ENCODE measurements at regions not wholly inside any gene's neighbourhood (a gene's known extent, or its start where the extent isn't known, plus 50 kb on each side); places are given as distances from the start of the nearest gene placed in this dataset.

GRCh38 chr10:1920127-1920526 is 182.8 kb upstream of the ADARB2 start:
- no peak for DNase-seq

GRCh38 chr10:1911771-1912170 is 174.4 kb upstream of the ADARB2 start:
- no peak for DNase-seq

DNA sequence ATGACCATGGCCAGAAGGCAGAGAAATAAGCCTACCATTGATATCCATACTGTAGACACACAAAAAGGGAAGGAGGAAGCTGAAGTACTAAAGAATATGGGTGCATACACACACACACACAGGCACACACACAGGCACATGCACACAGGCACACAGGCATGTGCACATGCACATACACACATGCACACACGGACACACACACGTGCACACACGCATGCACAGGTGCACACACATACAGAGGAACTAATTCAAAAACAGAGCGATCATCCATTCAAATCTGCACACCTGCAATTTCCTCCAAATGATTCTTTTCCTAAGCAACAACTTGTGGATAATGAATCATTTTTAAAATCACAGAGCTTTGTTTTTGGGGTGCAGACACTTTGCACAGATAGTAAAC is 166.7 kb upstream of the ADARB2 start:
- no peak for DNase-seq

- DNase-seq: no peak
These were observed 158.8 kb upstream of the ADARB2 start for GRCh38 chr10:1896153-1896552.

DNA sequence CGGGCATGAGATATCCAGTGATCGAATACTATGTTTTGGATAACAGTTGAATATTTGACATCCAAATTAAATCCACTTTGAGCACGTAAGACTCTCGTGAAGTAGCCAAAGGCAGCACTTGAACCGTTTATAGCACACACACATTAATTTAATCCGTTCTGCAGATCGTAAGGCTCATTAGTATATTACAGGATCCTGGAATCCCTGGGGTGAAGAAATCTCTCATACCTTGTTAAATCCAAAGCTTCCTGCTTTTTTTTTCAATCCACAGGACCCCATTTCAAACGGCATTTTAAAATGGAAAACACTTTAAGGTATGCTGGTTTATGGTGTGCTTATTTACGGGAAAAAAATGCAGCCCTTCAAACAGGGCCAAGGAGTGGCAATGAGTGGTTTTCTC is 158.4 kb upstream of the ADARB2 start:
- DNase-seq: no peak

- no peak for DNase-seq
These were observed 157.6 kb upstream of the ADARB2 start for GRCh38 chr10:1894912-1895311.

DNA sequence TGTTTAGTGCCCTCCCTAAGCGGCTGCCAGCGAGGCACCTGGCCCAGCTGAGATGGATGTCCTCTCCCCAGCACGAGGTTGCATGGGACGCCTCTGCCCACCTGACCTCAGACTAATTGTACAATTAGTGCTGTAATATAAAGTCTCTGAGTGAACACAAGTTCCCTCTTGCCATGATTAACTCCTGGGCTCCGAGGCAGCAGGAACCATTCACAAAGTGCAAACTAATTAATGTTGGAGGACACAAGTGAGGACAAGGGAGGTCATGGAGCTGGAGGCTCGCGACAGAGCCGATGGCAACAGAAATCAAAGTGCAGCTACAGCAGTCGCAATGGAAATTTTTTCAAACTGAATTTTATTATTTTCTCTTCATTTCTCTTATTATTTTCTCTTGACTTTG is 156.6 kb upstream of the ADARB2 start:
- no peak for DNase-seq

DNA sequence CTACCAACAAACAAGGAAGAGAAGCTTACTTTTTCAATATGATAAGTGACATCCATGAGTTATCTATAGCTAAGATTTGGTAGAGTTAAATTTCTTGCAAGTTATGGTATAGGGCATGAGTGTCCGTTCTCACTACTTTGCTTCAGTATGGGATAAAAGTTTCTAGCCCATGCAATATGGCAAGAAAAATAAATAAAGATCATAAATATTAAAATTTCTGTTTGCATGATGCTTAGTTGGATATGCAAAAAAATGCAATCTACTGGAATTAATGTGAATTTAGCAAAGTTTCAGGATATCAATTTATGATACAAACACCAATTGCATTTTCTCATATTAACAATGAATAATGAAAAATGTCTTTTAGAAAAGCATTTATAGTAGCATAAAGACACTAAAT is 148.7 kb upstream of the ADARB2 start:
- no peak for DNase-seq

DNA sequence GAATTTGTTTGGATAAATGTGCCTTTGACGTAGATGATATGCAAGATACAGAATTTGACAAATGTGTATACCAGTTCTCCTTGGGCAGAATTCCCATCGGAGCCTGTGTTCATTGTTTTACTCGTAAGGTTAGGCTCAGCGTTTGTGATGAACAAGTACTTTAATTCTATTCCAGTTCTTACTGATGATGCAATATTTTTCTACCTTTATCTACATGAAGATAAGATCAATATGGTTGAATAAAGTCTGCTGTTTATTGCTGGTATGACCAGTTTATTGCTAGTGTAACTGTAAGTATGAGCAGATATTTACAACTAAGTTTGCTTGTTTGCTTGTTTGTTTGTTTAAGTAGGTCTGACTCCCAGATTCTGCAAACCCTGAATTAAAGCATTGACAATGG is 145.4 kb upstream of the ADARB2 start:
- no peak for DNase-seq

GRCh38 chr10:1882180-1882579 is 144.9 kb upstream of the ADARB2 start:
- DNase-seq: no peak

GRCh38 chr10:1881636-1882035 is 144.3 kb upstream of the ADARB2 start:
- DNase-seq: no peak

DNA sequence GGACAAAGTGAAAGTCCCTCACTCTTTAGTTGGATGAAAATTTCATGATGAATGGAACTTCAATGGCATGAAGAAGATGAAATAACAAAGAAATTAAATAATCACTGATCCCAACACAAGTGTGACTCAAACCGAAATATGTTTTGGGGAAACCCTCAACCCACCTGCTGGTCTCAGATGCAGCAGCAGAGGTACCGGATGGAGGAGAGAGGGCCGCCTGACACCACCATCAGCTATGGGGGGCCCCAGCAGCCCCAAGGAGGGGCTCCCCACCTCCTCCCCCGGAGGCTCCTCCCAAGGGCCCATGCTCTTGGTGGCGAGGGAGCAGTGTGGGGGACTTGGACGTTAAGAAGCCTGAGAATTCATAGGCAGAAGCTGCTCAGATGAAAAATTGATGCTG is 137.2 kb upstream of the ADARB2 start:
- no peak for DNase-seq

- no peak for DNase-seq
These were observed 136.5 kb upstream of the ADARB2 start for GRCh38 chr10:1873661-1874315.

DNA sequence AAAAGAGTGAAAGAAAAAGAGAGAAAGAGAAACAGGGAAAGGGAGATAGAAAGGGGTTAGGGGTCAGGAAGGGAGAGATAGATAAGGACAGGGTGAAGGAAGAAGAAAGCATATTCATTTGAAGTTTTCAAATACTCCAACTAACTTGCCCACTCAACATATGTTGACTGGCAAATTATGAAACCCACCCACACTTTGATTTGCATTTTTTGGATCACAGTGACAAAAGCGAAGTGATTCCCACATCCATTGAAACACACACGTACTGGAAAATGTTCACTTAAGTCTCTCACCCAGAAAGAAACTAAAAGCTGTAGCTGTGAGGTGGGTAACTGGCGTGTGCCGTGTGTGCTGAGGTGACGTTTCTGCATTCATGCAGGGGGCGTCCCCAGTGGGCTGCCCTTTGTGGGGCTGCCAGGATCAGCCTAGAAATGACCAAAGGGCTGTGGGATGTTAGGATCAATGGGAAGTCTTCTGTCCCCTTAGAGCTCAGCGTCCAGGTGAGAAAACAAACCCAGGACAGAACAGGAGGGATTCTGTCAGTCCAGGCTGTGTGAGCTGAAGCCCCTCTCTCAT is 134.9 kb upstream of the ADARB2 start:
- DNase-seq: no peak

DNA sequence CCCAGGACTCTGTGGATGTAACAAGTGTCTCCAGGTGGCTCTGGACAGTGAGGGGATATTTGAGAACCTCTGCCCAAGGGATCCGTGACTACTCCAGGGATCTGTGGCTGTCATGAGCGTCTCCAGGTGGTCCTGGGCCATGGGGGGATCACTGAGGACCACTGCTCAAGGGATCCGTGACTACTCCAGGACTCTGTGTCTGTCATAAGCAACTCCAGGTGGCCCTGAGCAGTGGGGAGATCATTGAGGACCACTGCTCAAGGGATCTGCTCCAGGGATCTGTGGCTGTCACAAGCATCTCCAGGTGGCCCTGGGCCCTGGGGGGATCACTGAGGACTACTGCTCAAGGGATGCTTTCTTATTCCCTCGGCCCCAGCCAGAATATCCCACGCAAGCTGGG is 133.2 kb upstream of the ADARB2 start:
- no peak for DNase-seq

DNA sequence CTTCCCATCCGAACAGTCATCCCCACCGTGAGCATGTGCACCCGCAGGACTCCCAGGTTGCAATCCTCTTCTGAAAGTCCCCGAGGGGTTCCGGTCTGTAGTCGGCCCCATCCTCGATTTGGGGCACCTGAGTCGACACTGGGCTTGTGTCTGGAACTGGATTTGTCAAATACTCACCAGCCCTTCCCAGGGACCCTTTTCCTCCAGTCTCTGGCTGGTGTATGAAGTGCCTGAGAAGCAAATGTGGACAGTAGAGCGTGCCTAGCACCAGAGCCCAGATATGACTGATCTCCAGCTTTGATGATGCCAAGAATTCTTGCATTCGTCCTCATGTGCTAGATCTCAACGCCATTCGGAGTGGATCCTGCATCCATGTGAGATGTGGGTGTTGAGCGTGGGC is 132.5 kb upstream of the ADARB2 start:
- no peak for DNase-seq

- no peak for DNase-seq
These were observed 123.0 kb upstream of the ADARB2 start for GRCh38 chr10:1860351-1860750.

GRCh38 chr10:1858547-1858946 is 121.2 kb upstream of the ADARB2 start:
- no peak for DNase-seq

- no peak for DNase-seq
These were observed 120.7 kb upstream of the ADARB2 start for GRCh38 chr10:1858048-1858447.

GRCh38 chr10:1855911-1856310 is 118.6 kb upstream of the ADARB2 start:
- no peak for DNase-seq

DNA sequence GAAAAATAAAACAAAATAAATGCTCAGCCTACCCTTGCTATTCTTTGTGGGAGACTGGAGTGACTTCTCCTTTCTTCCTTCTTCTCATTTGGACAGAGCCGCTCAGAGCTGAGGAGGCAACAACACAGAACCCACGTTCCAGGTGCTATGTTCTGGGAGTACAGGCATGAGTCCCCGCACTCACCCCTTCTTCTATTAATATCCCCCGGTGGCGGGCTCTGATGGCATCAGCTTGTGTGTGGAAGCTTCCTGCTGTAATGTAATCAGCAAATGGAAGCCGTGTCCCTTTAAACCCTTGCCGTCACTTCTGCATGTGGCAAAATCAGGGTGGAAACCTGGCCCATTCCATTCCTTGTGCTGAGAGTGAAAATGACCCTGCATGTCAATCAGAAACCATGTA is 116.9 kb upstream of the ADARB2 start:
- DNase-seq: no peak

- no peak for DNase-seq
These were observed 116.5 kb upstream of the ADARB2 start for GRCh38 chr10:1853801-1854200.

GRCh38 chr10:1852841-1853240 is 115.5 kb upstream of the ADARB2 start:
- no peak for DNase-seq

GRCh38 chr10:1851762-1852161 is 114.4 kb upstream of the ADARB2 start:
- no peak for DNase-seq

DNA sequence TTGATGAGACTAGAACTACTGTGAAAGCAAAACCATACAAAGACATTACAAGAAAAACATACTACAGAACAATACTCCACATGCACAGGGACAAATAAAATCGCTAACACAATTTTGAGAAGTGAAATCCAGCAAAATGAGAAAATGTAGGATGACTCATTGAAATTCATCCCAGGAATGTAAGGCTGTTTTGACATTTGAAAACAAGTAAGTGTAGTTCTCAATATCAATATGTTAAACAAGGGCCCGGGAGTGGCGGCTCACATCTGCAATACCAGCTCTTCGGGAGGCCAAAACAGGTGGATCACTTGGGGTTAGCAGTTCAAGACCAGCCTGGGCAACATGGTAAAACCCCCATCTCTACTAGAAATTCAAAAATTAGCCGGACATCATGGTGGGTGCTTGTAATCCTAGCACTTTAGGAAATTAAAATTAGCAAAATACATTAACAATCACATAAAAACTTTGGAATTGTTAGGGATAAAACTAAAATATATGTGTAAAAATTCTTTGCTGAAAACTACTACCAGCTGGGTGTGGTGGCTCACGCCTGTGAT is 113.7 kb upstream of the ADARB2 start:
- DNase-seq: no peak
